ENCODE measurements at regions not wholly inside any gene's neighbourhood (a gene's known extent, or its start where the extent isn't known, plus 50 kb on each side); places are given as distances from the start of the nearest gene placed in this dataset.

DNA sequence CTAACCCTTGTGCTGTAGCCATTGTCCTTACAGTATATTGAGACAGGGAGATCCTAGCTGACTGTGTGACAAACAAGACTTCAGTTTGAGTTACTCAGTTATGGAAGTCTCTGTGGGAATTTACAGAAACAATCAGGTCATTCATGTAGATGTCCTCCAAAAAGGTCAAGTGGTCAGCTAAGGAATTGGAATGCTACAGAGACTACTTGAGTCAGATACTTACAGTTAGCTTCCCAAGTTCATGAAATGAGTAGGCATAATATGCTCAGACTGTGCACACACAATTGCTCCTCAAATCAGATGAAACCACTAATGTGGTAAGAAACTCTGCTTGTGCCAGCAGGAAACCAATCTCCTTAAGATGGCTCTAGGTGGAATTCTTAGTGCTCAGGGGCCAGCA lies 985.7 kb downstream of the NSUN3 start:
- no peak for TF ChIP-seq POLR2AphosphoS5 (IDR thresholded peaks at IDR 0.05)
- no peak for TF ChIP-seq POLR2A (IDR thresholded peaks at IDR 0.05)
- TF ChIP-seq, protein P1, sequence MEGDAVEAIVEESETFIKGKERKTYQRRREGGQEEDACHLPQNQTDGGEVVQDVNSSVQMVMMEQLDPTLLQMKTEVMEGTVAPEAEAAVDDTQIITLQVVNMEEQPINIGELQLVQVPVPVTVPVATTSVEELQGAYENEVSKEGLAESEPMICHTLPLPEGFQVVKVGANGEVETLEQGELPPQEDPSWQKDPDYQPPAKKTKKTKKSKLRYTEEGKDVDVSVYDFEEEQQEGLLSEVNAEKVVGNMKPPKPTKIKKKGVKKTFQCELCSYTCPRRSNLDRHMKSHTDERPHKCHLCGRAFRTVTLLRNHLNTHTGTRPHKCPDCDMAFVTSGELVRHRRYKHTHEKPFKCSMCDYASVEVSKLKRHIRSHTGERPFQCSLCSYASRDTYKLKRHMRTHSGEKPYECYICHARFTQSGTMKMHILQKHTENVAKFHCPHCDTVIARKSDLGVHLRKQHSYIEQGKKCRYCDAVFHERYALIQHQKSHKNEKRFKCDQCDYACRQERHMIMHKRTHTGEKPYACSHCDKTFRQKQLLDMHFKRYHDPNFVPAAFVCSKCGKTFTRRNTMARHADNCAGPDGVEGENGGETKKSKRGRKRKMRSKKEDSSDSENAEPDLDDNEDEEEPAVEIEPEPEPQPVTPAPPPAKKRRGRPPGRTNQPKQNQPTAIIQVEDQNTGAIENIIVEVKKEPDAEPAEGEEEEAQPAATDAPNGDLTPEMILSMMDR (IDR thresholded peaks at IDR 0.05): no peak
- TF ChIP-seq EP300 (IDR thresholded peaks at IDR 0.05): no peak
